WTC11 (cell line): ENCODE measurements at regions not wholly inside any gene's neighbourhood (a gene's known extent, or its start where the extent isn't known, plus 50 kb on each side); places are given as distances from the start of the nearest gene placed in this dataset.

ENCODE experiments used
- ATAC-seq: fragments of 200-7000 bp; cut with Tn5 transposase; 2 replicates; pipeline ENCODE4 v1.10.0; 2021; ENCODE audit warnings: mild to moderate bottlenecking, moderate library complexity
- CTCF ChIA-PET: fragments of 300-600 bp; sonication (Branson Sonifier 250); formaldehyde crosslinking; loops from one replicate; lab custom pipeline; 2021; ENCODE audit warnings: antibody characterized with exemption; lab: Charles Lee
- POLR2A ChIA-PET: fragments of 350-600 bp; sonication (Branson Sonifier 250); formaldehyde crosslinking; loops from one replicate; lab custom pipeline; 2021; ENCODE audit warnings: antibody characterized with exemption; lab: Charles Lee
- DNase-seq: peaks from one replicate; pipeline ENCODE4 v3.0.0; 2021; ENCODE audit warnings: low spot score
- H3K27ac Mint-ChIP-seq: 2 replicates; pipeline ENCODE4 v1.8.0; 2021; ENCODE audit warnings: mixed read lengths
- H3K27me3 Mint-ChIP-seq: 2 replicates; pipeline ENCODE4 v1.8.0; 2021; ENCODE audit warnings: low read depth, mild to moderate bottlenecking, moderate library complexity, mixed read lengths
- H3K36me3 Mint-ChIP-seq: 2 replicates; pipeline ENCODE4 v1.8.0; 2021; ENCODE audit warnings: mixed read lengths
- H3K4me1 Mint-ChIP-seq: 2 replicates; pipeline ENCODE4 v1.8.0; 2022; ENCODE audit warnings: mixed read lengths
- H3K4me3 Mint-ChIP-seq: 2 replicates; pipeline ENCODE4 v1.8.0; 2021; ENCODE audit warnings: mild to moderate bottlenecking, moderate library complexity, mixed read lengths
- H3K9me3 Mint-ChIP-seq: 2 replicates; pipeline ENCODE4 v1.8.0; 2021; ENCODE audit warnings: mixed read lengths
- ATF1 ChIP-seq: sonication (generic); formaldehyde crosslinking; IDR thresholded peaks from 2 replicates; pipeline ENCODE4 v1.8.1; 2023; ENCODE audit warnings: mild to moderate bottlenecking, moderate library complexity, missing genetic modification reagents
- CREM ChIP-seq: sonication (generic); formaldehyde crosslinking; IDR thresholded peaks from 2 replicates; pipeline ENCODE4 v1.8.1; 2022; ENCODE audit warnings: mild to moderate bottlenecking, missing genetic modification reagents, moderate library complexity
- FOXK1 ChIP-seq: sonication (generic); formaldehyde crosslinking; IDR thresholded peaks from 2 replicates; pipeline ENCODE4 v1.8.0; 2022; ENCODE audit warnings: mild to moderate bottlenecking, moderate library complexity, missing genetic modification reagents
- IRF2 ChIP-seq: sonication (generic); formaldehyde crosslinking; IDR thresholded peaks from 2 replicates; pipeline ENCODE4 v1.8.0; 2022; ENCODE audit warnings: low read depth, missing genetic modification reagents, borderline replicate concordance
- JUN ChIP-seq: sonication (generic); formaldehyde crosslinking; IDR thresholded peaks from 2 replicates; pipeline ENCODE4 v1.8.0; 2023; ENCODE audit warnings: mild to moderate bottlenecking, missing genetic modification reagents
- NFATC4 ChIP-seq: fragments of 250-450 bp; sonication (Bioruptor Pico); IDR thresholded peaks from 2 replicates; pipeline ENCODE4 v1.9.0; 2021; ENCODE audit warnings: mild to moderate bottlenecking
- NR1H2 ChIP-seq: sonication (generic); formaldehyde crosslinking; IDR thresholded peaks from 2 replicates; pipeline ENCODE4 v1.9.0; 2021; ENCODE audit warnings: mild to moderate bottlenecking, moderate library complexity, missing genetic modification reagents
- PRRX2 ChIP-seq: fragments of 250-450 bp; sonication (Bioruptor Pico); IDR thresholded peaks from 2 replicates; pipeline ENCODE4 v1.8.0; 2021; ENCODE audit warnings: mild to moderate bottlenecking
- RORB ChIP-seq: fragments of 250-450 bp; sonication (Bioruptor Pico); IDR thresholded peaks from 2 replicates; pipeline ENCODE4 v1.9.0; 2021; ENCODE audit warnings: mild to moderate bottlenecking
- TP53 ChIP-seq: sonication (generic); formaldehyde crosslinking; IDR thresholded peaks from 2 replicates; pipeline ENCODE4 v1.8.1; 2023; ENCODE audit warnings: mild to moderate bottlenecking, missing genetic modification reagents
- ZBTB21 ChIP-seq: sonication (generic); formaldehyde crosslinking; IDR thresholded peaks from 2 replicates; pipeline ENCODE4 v1.8.1; 2023; ENCODE audit warnings: mild to moderate bottlenecking, missing genetic modification reagents, borderline replicate concordance
- ZNF121 ChIP-seq: sonication (generic); formaldehyde crosslinking; IDR thresholded peaks from 2 replicates; pipeline ENCODE4 v1.8.0; 2023; ENCODE audit warnings: missing genetic modification reagents
- ZNF138 ChIP-seq: sonication (generic); formaldehyde crosslinking; conservative IDR thresholded peaks from 2 replicates; pipeline ENCODE4 v1.8.1; 2022; ENCODE audit warnings: mild to moderate bottlenecking, moderate library complexity, missing genetic modification reagents
- ZNF263 ChIP-seq: sonication (generic); formaldehyde crosslinking; IDR thresholded peaks from 2 replicates; pipeline ENCODE4 v1.8.1; 2022; ENCODE audit warnings: low read depth, mild to moderate bottlenecking, moderate library complexity, missing genetic modification reagents
- ZNF317 ChIP-seq: sonication (generic); formaldehyde crosslinking; IDR thresholded peaks from 2 replicates; pipeline ENCODE4 v1.8.1; 2023; ENCODE audit warnings: low read depth, mild to moderate bottlenecking, moderate library complexity, missing genetic modification reagents, borderline replicate concordance
- TF ChIP-seq, protein P1 (sequence below): sonication (generic); formaldehyde crosslinking; IDR thresholded peaks from 2 replicates; pipeline ENCODE4 v1.8.1; 2023; ENCODE audit warnings: mild to moderate bottlenecking, missing genetic modification reagents, moderate library complexity
- TF ChIP-seq, protein P2 (sequence below): sonication (generic); formaldehyde crosslinking; IDR thresholded peaks from 2 replicates; pipeline ENCODE4 v1.8.0; 2022; ENCODE audit warnings: mild to moderate bottlenecking, missing genetic modification reagents
- TF ChIP-seq, protein P3 (sequence below): fragments of 250-450 bp; sonication (Bioruptor Pico); IDR thresholded peaks from 2 replicates; pipeline ENCODE4 v1.9.0; 2021; ENCODE audit warnings: mild to moderate bottlenecking
- TF ChIP-seq, protein P4 (sequence below): sonication (generic); formaldehyde crosslinking; IDR thresholded peaks from 2 replicates; pipeline ENCODE4 v1.8.1; 2022; ENCODE audit warnings: low read depth, mild to moderate bottlenecking, moderate library complexity, missing genetic modification reagents, borderline replicate concordance
- TF ChIP-seq, protein P5 (sequence below): fragments of 250-450 bp; sonication (Bioruptor Pico); IDR thresholded peaks from 2 replicates; pipeline ENCODE4 v1.9.0; 2021; ENCODE audit warnings: moderate library complexity, mild to moderate bottlenecking, inconsistent platforms, borderline replicate concordance
- TF ChIP-seq, protein P6 (sequence below): sonication (generic); formaldehyde crosslinking; IDR thresholded peaks from 2 replicates; pipeline ENCODE4 v1.8.1; 2023; ENCODE audit warnings: mild to moderate bottlenecking, missing genetic modification reagents, borderline replicate concordance
- TF ChIP-seq, protein P7 (sequence below): sonication (generic); formaldehyde crosslinking; IDR thresholded peaks from 2 replicates; pipeline ENCODE4 v1.8.0; 2022; ENCODE audit warnings: mild to moderate bottlenecking, missing genetic modification reagents

DNA sequence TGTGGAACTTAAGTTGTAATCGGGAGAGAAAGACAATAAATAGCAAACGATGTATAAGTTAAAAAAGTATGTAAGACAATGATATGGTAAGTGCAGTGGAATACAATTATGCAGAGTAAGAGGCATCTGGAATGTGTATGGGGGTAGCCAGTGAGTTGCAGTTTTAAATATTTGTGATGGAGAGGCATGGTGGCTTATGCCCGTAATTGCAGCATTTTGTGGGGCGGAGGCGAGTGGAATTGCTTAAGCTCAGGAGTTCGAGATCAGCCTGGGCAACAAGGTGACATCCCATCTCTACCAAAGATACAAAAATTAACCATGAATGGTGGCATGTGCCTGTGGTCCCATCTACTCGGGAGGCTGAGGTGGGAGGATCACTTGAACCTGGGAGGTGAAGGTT, 52.5 kb upstream of the WDFY3 start:
- Mint-ChIP-seq H3K27me3 (peaks cover 5% of the 10 kb centered on the region; the same call in 1 of the 2 replicates), H3K36me3 (no peaks in the 10 kb centered on the region), H3K9me3 (peaks cover 16% of the 10 kb centered on the region), H3K4me3 (no peak overlapping the region), H3K27ac (no peak overlapping the region), H3K4me1 (no peaks in the 10 kb centered on the region)
- CTCF ChIA-PET, result no interaction called here
- no peak for DNase-seq
- TF ChIP-seq, protein P1, sequence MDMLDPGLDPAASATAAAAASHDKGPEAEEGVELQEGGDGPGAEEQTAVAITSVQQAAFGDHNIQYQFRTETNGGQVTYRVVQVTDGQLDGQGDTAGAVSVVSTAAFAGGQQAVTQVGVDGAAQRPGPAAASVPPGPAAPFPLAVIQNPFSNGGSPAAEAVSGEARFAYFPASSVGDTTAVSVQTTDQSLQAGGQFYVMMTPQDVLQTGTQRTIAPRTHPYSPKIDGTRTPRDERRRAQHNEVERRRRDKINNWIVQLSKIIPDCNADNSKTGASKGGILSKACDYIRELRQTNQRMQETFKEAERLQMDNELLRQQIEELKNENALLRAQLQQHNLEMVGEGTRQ, result no peak
- TF ChIP-seq IRF2 (CRISPR knock-in tag) (no peak), NFATC4 (CRISPR knock-in tag) (no peak), ZNF138 (CRISPR knock-in tag) (no peak), FOXK1 (CRISPR knock-in tag) (no peak)
- TF ChIP-seq, protein P2, sequence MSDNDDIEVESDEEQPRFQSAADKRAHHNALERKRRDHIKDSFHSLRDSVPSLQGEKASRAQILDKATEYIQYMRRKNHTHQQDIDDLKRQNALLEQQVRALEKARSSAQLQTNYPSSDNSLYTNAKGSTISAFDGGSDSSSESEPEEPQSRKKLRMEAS (CRISPR knock-in tag), result no peak
- TF ChIP-seq, protein P3, sequence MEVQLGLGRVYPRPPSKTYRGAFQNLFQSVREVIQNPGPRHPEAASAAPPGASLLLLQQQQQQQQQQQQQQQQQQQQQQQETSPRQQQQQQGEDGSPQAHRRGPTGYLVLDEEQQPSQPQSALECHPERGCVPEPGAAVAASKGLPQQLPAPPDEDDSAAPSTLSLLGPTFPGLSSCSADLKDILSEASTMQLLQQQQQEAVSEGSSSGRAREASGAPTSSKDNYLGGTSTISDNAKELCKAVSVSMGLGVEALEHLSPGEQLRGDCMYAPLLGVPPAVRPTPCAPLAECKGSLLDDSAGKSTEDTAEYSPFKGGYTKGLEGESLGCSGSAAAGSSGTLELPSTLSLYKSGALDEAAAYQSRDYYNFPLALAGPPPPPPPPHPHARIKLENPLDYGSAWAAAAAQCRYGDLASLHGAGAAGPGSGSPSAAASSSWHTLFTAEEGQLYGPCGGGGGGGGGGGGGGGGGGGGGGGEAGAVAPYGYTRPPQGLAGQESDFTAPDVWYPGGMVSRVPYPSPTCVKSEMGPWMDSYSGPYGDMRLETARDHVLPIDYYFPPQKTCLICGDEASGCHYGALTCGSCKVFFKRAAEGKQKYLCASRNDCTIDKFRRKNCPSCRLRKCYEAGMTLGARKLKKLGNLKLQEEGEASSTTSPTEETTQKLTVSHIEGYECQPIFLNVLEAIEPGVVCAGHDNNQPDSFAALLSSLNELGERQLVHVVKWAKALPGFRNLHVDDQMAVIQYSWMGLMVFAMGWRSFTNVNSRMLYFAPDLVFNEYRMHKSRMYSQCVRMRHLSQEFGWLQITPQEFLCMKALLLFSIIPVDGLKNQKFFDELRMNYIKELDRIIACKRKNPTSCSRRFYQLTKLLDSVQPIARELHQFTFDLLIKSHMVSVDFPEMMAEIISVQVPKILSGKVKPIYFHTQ (CRISPR knock-in tag), result no peak
- TF ChIP-seq, protein P4, sequence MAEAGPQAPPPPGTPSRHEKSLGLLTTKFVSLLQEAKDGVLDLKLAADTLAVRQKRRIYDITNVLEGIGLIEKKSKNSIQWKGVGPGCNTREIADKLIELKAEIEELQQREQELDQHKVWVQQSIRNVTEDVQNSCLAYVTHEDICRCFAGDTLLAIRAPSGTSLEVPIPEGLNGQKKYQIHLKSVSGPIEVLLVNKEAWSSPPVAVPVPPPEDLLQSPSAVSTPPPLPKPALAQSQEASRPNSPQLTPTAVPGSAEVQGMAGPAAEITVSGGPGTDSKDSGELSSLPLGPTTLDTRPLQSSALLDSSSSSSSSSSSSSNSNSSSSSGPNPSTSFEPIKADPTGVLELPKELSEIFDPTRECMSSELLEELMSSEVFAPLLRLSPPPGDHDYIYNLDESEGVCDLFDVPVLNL (CRISPR knock-in tag), result no peak
- TF ChIP-seq, protein P5, sequence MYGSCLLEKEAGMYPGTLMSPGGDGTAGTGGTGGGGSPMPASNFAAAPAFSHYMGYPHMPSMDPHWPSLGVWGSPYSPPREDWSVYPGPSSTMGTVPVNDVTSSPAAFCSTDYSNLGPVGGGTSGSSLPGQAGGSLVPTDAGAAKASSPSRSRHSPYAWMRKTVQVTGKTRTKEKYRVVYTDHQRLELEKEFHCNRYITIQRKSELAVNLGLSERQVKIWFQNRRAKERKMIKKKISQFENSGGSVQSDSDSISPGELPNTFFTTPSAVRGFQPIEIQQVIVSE, result no peak
- ATAC-seq, result no peak
- POLR2A ChIA-PET, result no interaction called here

DNA sequence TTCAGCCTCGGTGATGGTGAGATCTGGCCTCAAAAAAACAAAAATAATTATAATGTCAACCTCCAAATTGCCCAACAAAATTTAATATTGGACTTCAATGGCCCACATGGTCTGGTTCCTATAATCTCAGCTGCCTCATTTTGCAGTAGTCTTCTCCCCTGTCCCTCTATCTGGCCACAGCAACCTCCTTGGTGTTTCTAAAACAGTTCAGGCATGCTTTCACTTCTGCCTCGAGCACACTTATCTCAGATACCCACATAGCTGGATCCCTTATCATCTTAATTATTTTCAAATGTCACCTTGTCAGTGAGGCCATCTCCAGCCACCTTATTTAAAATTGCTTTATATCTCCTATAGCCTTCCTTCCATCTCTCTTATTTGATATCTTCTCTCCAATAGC, 52.9 kb upstream of the WDFY3 start:
- peaks cover 16% of the 10 kb centered on the region for H3K9me3 Mint-ChIP-seq
- H3K27ac Mint-ChIP-seq, result no peak overlapping the region
- H3K27me3 Mint-ChIP-seq, result peaks cover 5% of the 10 kb centered on the region; the same call in 1 of the 2 replicates
- no peak overlapping the region for H3K4me3 Mint-ChIP-seq
- no peaks in the 10 kb centered on the region for H3K4me1 Mint-ChIP-seq
- no peaks in the 10 kb centered on the region for H3K36me3 Mint-ChIP-seq
- ATAC-seq (no peak), DNase-seq (no peak)
- ChIA-PET POLR2A (no interaction called here), CTCF (no interaction called here)
- TF ChIP-seq JUN (CRISPR knock-in tag) (no peak), ZBTB21 (CRISPR knock-in tag) (no peak), TP53 (no peak), CREM (CRISPR knock-in tag) (no peak), IRF2 (CRISPR knock-in tag) (no peak), ZNF317 (CRISPR knock-in tag) (no peak), ZNF263 (CRISPR knock-in tag) (no peak), PRRX2 (CRISPR knock-in tag) (no peak), ZNF121 (no peak), NR1H2 (no peak), RORB (CRISPR knock-in tag) (no peak), ATF1 (CRISPR knock-in tag) (no peak)
- TF ChIP-seq, protein P1, result no peak
- TF ChIP-seq, protein P6, sequence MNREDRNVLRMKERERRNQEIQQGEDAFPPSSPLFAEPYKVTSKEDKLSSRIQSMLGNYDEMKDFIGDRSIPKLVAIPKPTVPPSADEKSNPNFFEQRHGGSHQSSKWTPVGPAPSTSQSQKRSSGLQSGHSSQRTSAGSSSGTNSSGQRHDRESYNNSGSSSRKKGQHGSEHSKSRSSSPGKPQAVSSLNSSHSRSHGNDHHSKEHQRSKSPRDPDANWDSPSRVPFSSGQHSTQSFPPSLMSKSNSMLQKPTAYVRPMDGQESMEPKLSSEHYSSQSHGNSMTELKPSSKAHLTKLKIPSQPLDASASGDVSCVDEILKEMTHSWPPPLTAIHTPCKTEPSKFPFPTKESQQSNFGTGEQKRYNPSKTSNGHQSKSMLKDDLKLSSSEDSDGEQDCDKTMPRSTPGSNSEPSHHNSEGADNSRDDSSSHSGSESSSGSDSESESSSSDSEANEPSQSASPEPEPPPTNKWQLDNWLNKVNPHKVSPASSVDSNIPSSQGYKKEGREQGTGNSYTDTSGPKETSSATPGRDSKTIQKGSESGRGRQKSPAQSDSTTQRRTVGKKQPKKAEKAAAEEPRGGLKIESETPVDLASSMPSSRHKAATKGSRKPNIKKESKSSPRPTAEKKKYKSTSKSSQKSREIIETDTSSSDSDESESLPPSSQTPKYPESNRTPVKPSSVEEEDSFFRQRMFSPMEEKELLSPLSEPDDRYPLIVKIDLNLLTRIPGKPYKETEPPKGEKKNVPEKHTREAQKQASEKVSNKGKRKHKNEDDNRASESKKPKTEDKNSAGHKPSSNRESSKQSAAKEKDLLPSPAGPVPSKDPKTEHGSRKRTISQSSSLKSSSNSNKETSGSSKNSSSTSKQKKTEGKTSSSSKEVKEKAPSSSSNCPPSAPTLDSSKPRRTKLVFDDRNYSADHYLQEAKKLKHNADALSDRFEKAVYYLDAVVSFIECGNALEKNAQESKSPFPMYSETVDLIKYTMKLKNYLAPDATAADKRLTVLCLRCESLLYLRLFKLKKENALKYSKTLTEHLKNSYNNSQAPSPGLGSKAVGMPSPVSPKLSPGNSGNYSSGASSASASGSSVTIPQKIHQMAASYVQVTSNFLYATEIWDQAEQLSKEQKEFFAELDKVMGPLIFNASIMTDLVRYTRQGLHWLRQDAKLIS (CRISPR knock-in tag), result no peak
- TF ChIP-seq, protein P7, sequence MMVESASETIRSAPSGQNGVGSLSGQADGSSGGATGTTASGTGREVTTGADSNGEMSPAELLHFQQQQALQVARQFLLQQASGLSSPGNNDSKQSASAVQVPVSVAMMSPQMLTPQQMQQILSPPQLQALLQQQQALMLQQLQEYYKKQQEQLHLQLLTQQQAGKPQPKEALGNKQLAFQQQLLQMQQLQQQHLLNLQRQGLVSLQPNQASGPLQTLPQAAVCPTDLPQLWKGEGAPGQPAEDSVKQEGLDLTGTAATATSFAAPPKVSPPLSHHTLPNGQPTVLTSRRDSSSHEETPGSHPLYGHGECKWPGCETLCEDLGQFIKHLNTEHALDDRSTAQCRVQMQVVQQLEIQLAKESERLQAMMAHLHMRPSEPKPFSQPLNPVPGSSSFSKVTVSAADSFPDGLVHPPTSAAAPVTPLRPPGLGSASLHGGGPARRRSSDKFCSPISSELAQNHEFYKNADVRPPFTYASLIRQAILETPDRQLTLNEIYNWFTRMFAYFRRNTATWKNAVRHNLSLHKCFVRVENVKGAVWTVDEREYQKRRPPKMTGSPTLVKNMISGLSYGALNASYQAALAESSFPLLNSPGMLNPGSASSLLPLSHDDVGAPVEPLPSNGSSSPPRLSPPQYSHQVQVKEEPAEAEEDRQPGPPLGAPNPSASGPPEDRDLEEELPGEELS (CRISPR knock-in tag), result no peak
